Gastroesophageal sphincter (tissue), 4 donors: ENCODE measurements at regions not wholly inside any gene's neighbourhood (a gene's known extent, or its start where the extent isn't known, plus 50 kb on each side); places are given as distances from the start of the nearest gene placed in this dataset.

Experiments used
- ATAC-seq: fragments of 150-250 bp; one replicate; pipeline ENCODE4 v1.9.1; 2016; ENCODE audit warnings: mild to moderate bottlenecking, moderate library complexity
- H3K27ac ChIP-seq, 4 donors: fragments of 200-600 bp; sonication (generic) in 3 of 4; 1 replicate in 3 of 4; 2 replicates in 1 of 4; pipeline ENCODE4 v1.5.1; 2016 to 2019
- H3K27me3 ChIP-seq: fragments of 200-600 bp; sonication (generic); one replicate; pipeline ENCODE4 v1.5.1; 2019
- H3K36me3 ChIP-seq, 2 donors: fragments of 200-600 bp; sonication (generic); one replicate each; pipeline ENCODE4 v1.5.1; 2019; ENCODE audit warnings: control low read depth in 1 of 2
- H3K4me1 ChIP-seq, 3 donors: fragments of 200-600 bp; sonication (generic); 1 replicate in 2 of 3; 2 replicates in 1 of 3; pipeline ENCODE4 v1.5.1; 2016 to 2019; ENCODE audit warnings: control low read depth in 2 of 3
- H3K4me3 ChIP-seq, 2 donors: fragments of 200-600 bp; sonication (generic); one replicate each; pipeline ENCODE4 v1.5.1; 2019; ENCODE audit warnings: mild to moderate bottlenecking in 1 of 2, moderate library complexity in 1 of 2
- H3K9me3 ChIP-seq, 3 donors: fragments of 200-600 bp; sonication (generic); one replicate each; pipeline ENCODE4 v1.5.1; 2017 to 2019; ENCODE audit warnings: control low read depth in 2 of 3
- EP300 ChIP-seq: sonication (generic); formaldehyde crosslinking; IDR thresholded peaks from one replicate; pipeline ENCODE4 v1.6.1; 2017; ENCODE audit warnings: antibody characterized with exemption, mild to moderate bottlenecking
- POLR2A ChIP-seq, 2 donors: fragments of 450-650 bp; IDR thresholded peaks; one replicate each; pipeline ENCODE4 v1.6.1; 2017; ENCODE audit warnings: antibody characterized with exemption in 2 of 2, mild to moderate bottlenecking in 2 of 2, moderate library complexity in 1 of 2
- POLR2AphosphoS5 ChIP-seq: sonication (generic); formaldehyde crosslinking; IDR thresholded peaks from one replicate; pipeline ENCODE4 v1.6.1; 2017; ENCODE audit warnings: antibody characterized with exemption
- WGBS, 2 donors: methylation state at CpG; one replicate each; pipeline ENCODE4 v1.1.5; 2018; ENCODE audit warnings: low coverage in 1 of 2; 5-methylcytosine and 5-hydroxymethylcytosine counted together
- TF ChIP-seq, protein P1 (sequence below), 4 experiments: fragments of 200-600 bp in 2 of 4; fragments of 450-650 bp in 2 of 4; sonication (generic) in 1 of 4; IDR thresholded peaks; one replicate each; pipeline ENCODE4 v1.5.1; 2017 to 2019; ENCODE audit warnings: antibody characterized with exemption in 4 of 4, mild to moderate bottlenecking in 2 of 4, moderate library complexity in 2 of 4

DNA sequence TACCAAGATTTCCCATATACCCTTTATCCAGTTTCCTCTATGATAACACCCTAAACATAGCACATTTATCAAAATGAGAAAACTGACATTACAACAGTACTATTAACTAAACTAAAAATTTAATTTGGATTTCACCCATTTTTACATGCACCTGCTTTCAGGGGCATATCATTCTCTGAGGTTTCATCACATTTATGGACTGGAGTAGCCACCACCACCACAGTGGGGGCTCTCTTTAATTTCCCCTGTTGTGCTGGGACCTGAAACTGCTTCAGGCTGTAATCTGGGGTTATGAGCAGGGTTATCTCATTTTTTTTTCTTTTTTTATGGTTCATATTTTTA is 637.9 kb upstream of the DPP6 start:
- no peaks in the 10 kb centered on the region for H3K36me3 ChIP-seq
- ATAC-seq = no peak
- H3K27me3 ChIP-seq = no peaks in the 10 kb centered on the region
- no peak for TF ChIP-seq POLR2A (IDR thresholded peaks at IDR 0.05)
- TF ChIP-seq POLR2AphosphoS5 = no peak
- TF ChIP-seq, protein P1, sequence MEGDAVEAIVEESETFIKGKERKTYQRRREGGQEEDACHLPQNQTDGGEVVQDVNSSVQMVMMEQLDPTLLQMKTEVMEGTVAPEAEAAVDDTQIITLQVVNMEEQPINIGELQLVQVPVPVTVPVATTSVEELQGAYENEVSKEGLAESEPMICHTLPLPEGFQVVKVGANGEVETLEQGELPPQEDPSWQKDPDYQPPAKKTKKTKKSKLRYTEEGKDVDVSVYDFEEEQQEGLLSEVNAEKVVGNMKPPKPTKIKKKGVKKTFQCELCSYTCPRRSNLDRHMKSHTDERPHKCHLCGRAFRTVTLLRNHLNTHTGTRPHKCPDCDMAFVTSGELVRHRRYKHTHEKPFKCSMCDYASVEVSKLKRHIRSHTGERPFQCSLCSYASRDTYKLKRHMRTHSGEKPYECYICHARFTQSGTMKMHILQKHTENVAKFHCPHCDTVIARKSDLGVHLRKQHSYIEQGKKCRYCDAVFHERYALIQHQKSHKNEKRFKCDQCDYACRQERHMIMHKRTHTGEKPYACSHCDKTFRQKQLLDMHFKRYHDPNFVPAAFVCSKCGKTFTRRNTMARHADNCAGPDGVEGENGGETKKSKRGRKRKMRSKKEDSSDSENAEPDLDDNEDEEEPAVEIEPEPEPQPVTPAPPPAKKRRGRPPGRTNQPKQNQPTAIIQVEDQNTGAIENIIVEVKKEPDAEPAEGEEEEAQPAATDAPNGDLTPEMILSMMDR (IDR thresholded peaks at IDR 0.05) = no peak
- no peak for TF ChIP-seq EP300
- no peak overlapping the region for H3K4me3 ChIP-seq
- H3K4me1 ChIP-seq = no peaks in the 10 kb centered on the region
- H3K27ac ChIP-seq = no peak overlapping the region
- H3K9me3 ChIP-seq = no peaks in the 10 kb centered on the region

DNA sequence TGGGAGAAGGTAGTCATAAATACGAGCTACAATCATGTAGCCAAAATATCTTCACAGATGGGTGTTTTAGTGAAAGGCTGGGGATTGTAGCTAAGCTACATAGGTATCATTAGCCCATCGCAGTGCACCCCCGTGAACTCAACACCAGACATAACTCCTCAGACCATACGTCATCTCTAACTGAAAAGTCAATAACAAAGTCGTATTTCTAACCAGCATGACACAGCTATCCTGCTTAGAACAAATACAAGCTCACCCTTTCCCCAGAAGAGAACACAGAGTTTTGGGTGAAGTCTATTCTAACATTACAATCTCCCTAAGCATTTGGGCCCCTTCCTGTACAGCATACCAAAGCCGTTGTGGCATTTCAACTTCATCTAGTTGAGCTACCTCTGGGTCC is 636.6 kb upstream of the DPP6 start:
- WGBS, 2 donors = 82 to 88% methylated on average over 3 to 6 of the region's 6 CpGs
- ATAC-seq = no peak
- no peaks in the 10 kb centered on the region for H3K27me3 ChIP-seq
- H3K27ac ChIP-seq = no peak overlapping the region
- no peak overlapping the region for H3K4me3 ChIP-seq
- no peaks in the 10 kb centered on the region for H3K9me3 ChIP-seq
- no peaks in the 10 kb centered on the region for H3K4me1 ChIP-seq
- TF ChIP-seq POLR2A (IDR thresholded peaks at IDR 0.05) = no peak
- TF ChIP-seq, protein P1 (IDR thresholded peaks at IDR 0.05) = no peak
- TF ChIP-seq EP300 = no peak
- no peak for TF ChIP-seq POLR2AphosphoS5
- no peaks in the 10 kb centered on the region for H3K36me3 ChIP-seq

DNA sequence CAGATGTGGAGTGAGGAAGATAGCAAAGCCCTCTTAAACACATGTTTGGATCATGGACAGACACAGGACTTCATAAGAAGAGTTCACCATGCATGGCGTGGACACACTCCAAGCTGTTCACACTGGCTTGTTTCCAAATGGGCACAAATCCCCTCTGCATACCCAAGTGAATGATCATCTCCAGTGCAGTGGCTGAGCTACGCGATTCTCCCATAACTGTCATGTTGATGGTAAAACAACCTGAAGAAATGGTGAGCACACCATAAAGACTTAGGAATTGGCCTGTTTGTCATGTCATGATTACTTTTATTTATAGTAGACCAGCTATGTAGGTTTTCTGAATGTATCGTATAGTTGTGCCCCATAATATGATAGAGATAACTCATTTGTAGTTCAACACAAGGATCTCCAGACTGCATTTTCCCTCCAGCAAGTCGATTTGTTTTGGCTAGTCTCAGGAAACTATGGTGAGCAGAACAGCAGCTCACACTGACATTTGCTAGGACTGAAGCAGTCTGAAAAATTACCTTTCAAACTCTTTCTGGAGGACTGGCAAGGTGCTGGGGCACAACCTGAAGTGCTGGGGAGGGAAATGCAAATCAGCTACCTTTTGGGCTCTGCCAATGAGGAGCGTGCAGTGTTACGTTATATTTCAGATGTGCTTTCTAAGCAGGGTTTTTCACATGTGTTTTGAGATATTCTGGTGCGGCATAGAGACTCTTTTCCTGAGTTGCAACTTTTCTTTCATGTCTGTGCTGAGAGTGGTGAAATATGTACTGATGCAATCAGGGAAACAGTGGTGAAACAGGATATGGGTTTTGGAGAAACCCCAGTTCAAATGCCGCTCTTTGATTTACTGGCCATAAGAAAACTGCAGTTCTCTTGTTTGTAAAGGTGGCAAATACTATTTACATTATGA is 629.6 kb upstream of the DPP6 start:
- TF ChIP-seq, protein P1 (IDR thresholded peaks at IDR 0.05) = no peak
- TF ChIP-seq POLR2AphosphoS5 (no peak), POLR2A (IDR thresholded peaks at IDR 0.05) (no peak), EP300 (no peak)
- ATAC-seq = no peak
- no peaks in the 10 kb centered on the region for H3K9me3 ChIP-seq
- whole genome bisulfite sequencing, 2 donors = 83 to 97% methylated on average over 6 to 7 of the region's 9 CpGs
- H3K27ac ChIP-seq = no peak overlapping the region
- no peaks in the 10 kb centered on the region for H3K4me1 ChIP-seq
- H3K27me3 ChIP-seq = no peaks in the 10 kb centered on the region
- H3K36me3 ChIP-seq = no peaks in the 10 kb centered on the region
- no peak overlapping the region for H3K4me3 ChIP-seq

DNA sequence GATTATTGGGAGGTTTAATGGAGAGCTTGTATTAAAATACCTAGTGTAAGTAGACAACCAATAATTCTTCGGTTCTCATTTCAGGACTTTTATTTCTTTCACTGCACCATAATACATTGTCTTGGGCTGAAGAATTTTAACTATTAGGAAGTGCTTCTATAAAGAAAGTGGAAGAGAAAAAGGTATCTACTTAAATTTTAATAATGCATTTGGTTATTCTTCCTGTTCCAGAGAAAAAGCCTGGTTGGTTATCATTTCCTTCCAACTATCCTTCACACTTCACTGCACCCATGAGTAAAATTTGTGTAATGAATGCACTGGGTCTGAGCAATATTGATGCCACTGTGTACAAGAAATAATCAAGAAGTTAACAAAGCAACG is 629.0 kb upstream of the DPP6 start:
- TF ChIP-seq, protein P1 (IDR thresholded peaks at IDR 0.05) = no peak
- TF ChIP-seq EP300 = no peak
- TF ChIP-seq POLR2A (IDR thresholded peaks at IDR 0.05) = no peak
- no peak for TF ChIP-seq POLR2AphosphoS5
- Histone ChIP-seq H3K27ac (no peak overlapping the region), H3K4me3 (no peak overlapping the region), H3K4me1 (no peaks in the 10 kb centered on the region), H3K27me3 (no peaks in the 10 kb centered on the region), H3K36me3 (no peaks in the 10 kb centered on the region), H3K9me3 (no peaks in the 10 kb centered on the region)
- WGBS, 2 donors = 52 to 100% methylated on average over 1 to 2 of the region's 2 CpGs
- ATAC-seq = no peak

DNA sequence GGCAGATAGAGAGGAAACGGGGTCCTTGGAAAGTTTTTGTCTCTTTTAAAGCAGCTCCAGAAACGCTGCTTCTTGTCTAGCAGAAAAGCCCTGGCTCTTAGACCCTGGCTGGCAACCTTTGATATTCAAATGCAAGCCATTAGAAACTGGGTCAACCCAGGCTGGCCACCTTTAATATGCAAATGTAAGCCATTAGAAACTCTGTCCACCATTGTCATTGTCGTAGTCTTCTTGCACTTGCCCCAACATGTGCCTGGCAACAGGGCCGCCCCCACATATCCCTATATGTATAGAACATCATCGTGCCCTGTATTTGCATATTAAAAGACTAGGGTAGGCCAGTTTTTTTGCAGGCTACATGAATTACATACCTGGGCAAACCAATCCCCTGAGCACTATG is 621.3 kb upstream of the DPP6 start:
- WGBS, 2 donors = 77 to 83% methylated on average over 4 of the region's 5 CpGs
- Histone ChIP-seq H3K27me3 (no peaks in the 10 kb centered on the region), H3K4me1 (no peaks in the 10 kb centered on the region), H3K36me3 (no peaks in the 10 kb centered on the region), H3K9me3 (peaks cover 0 to 6% (median 0%) of the 10 kb centered on the region in 3 donors), H3K4me3 (no peak overlapping the region), H3K27ac (no peak overlapping the region)
- TF ChIP-seq POLR2A (IDR thresholded peaks at IDR 0.05) = no peak
- TF ChIP-seq POLR2AphosphoS5 = no peak
- no peak for ATAC-seq
